HCT116 (cell line): ENCODE measurements at regions not wholly inside any gene's neighbourhood (a gene's known extent, or its start where the extent isn't known, plus 50 kb on each side); places are given as distances from the start of the nearest gene placed in this dataset.

Experiments used
- ATAC-seq: fragments of 200-7000 bp; cut with Tn5 transposase; 2 replicates; pipeline ENCODE4 v1.9.1; 2020; ENCODE audit warnings: mild to moderate bottlenecking, moderate library complexity
- BruUV-seq: library from RNA; stranded (reverse); fragments of 400-500 nt; replicated peaks from 2 replicates; lab custom pipeline; 2021; lab: Mats Ljungman, UMichigan
- CTCF ChIA-PET: fragments of 300-600 bp; sonication (Branson Sonifier 250); formaldehyde crosslinking; loops from one replicate; lab custom pipeline; 2021; ENCODE audit warnings: antibody characterized with exemption; lab: Charles Lee
- POLR2A ChIA-PET: fragments of 300-600, 350-600 bp; sonication (Branson Sonifier 250); formaldehyde crosslinking; loops from one replicate; lab custom pipeline; 2021; ENCODE audit warnings: antibody characterized with exemption; lab: Charles Lee
- RAD21 ChIA-PET, 2 experiments: fragments of 300-600 bp; sonication (Branson Sonifier 250); formaldehyde crosslinking; loops; one replicate each; lab custom pipeline; 2023; ENCODE audit warnings: low total read pairs in 2 of 2; ENCODE audit not compliant: uncharacterized antibody in 2 of 2, unreplicated experiment in 2 of 2, low non-redundant PET in 1 of 2; lab: Charles Lee
- DNase-seq: peaks from one replicate; pipeline ENCODE4 v3.0.0-alpha.2; 2010; ENCODE audit warnings: low read depth, low spot score
- H2AFZ ChIP-seq: fragments of 200-600 bp; shearing (Covaris generic), sonication (generic); 2 replicates; pipeline ENCODE4 v1.6.1; 2017; ENCODE audit warnings: low read depth, mixed run types, mixed read lengths, antibody characterized with exemption, low read length; ENCODE audit not compliant: poor library complexity, severe bottlenecking
- H3K27ac ChIP-seq: 2 replicates; pipeline ENCODE4 v1.5.1; 2012; ENCODE audit warnings: low read depth, low read length
- H3K27me3 ChIP-seq: fragments of 200-600 bp; sonication (generic); 2 replicates; pipeline ENCODE4 v1.6.1; 2016; ENCODE audit warnings: mixed run types, low read length, mixed read lengths; ENCODE audit not compliant: insufficient read depth
- H3K36me3 ChIP-seq, 2 experiments: fragments of 200-500 bp in 1 of 2; fragments of 200-600 bp in 1 of 2; sonication (Bioruptor generic) in 1 of 2; sonication (generic) in 1 of 2; 2 replicates each; pipeline versions ENCODE4 v1.5.1 to v1.6.1; 2014 to 2016; ENCODE audit warnings: low read length in 2 of 2, inconsistent platforms in 1 of 2, mixed read lengths in 1 of 2, mixed run types in 1 of 2; ENCODE audit not compliant: insufficient read depth in 2 of 2, control insufficient read depth in 1 of 2
- H3K4me1 ChIP-seq, 2 experiments: fragments of 200-600 bp in 1 of 2; sonication (generic) in 1 of 2; 2 replicates each; pipeline versions ENCODE4 v1.5.1 to v1.6.1; 2012 to 2017; ENCODE audit warnings: low read length in 2 of 2, inconsistent platforms in 1 of 2, mild to moderate bottlenecking in 1 of 2, mixed read lengths in 1 of 2, mixed run types in 1 of 2, moderate library complexity in 1 of 2; ENCODE audit not compliant: insufficient read depth in 2 of 2, control insufficient read depth in 1 of 2
- H3K4me2 ChIP-seq: fragments of 200-600 bp; sonication (generic); 2 replicates; pipeline ENCODE4 v1.6.1; 2017; ENCODE audit warnings: mixed run types, low read length, mixed read lengths
- H3K4me3 ChIP-seq, 2 experiments: fragments of 200-600 bp in 1 of 2; sonication (generic) in 1 of 2; replicated peaks in 1 of 2; 2 replicates each; pipeline ENCODE4 v1.5.1; 2011 to 2016; ENCODE audit warnings: low read length in 2 of 2, control low read depth in 1 of 2, low read depth in 1 of 2, mild to moderate bottlenecking in 1 of 2, mixed read lengths in 1 of 2, mixed run types in 1 of 2
- H3K79me2 ChIP-seq: fragments of 200-600 bp; sonication (generic); 2 replicates; pipeline ENCODE4 v1.6.1; 2017; ENCODE audit warnings: mild to moderate bottlenecking, mixed run types, low read length, moderate library complexity, mixed read lengths; ENCODE audit not compliant: insufficient read depth
- H3K9ac ChIP-seq: fragments of 200-600 bp; sonication (generic); 2 replicates; pipeline ENCODE4 v1.6.1; 2016; ENCODE audit warnings: low read length, mixed read lengths
- H3K9me2 ChIP-seq: fragments of 200-600 bp; sonication (generic), shearing (Covaris generic); 2 replicates; pipeline ENCODE4 v1.6.1; 2017; ENCODE audit warnings: mixed run types, mild to moderate bottlenecking, moderate library complexity; ENCODE audit not compliant: insufficient read depth
- H3K9me3 ChIP-seq, 2 experiments: fragments of 200-500 bp in 1 of 2; fragments of 200-600 bp in 1 of 2; sonication (Bioruptor generic) in 1 of 2; sonication (generic) in 1 of 2; 2 replicates each; pipeline ENCODE4 v1.6.1; 2014 to 2017; ENCODE audit warnings: low read length in 2 of 2, mixed read lengths in 2 of 2, inconsistent platforms in 1 of 2, low read depth in 1 of 2, mild to moderate bottlenecking in 1 of 2, mixed run types in 1 of 2, moderate library complexity in 1 of 2; ENCODE audit not compliant: control insufficient read depth in 1 of 2, insufficient read depth in 1 of 2
- H4K20me1 ChIP-seq: fragments of 200-600 bp; sonication (generic), shearing (Covaris generic); 2 replicates; pipeline ENCODE4 v1.6.1; 2017; ENCODE audit warnings: mixed run types, mild to moderate bottlenecking, moderate library complexity; ENCODE audit not compliant: insufficient read depth
- CBX3 ChIP-seq: IDR thresholded peaks from 2 replicates; pipeline ENCODE4 v1.6.1; 2012; ENCODE audit warnings: low read depth
- CTCF ChIP-seq, 3 experiments: fragments of 200-600 bp in 1 of 3; sonication (generic) in 1 of 3; IDR thresholded peaks in 2 of 3; conservative IDR thresholded peaks in 1 of 3; 2 replicates each; pipeline ENCODE4 v1.5.1; 2012 to 2017; ENCODE audit warnings: low read depth in 2 of 3, low read length in 2 of 3, antibody characterized with exemption in 1 of 3, borderline replicate concordance in 1 of 3, control low read depth in 1 of 3, mild to moderate bottlenecking in 1 of 3, mixed read lengths in 1 of 3, mixed run types in 1 of 3, moderate library complexity in 1 of 3; ENCODE audit not compliant: insufficient read depth in 1 of 3
- EGR1 ChIP-seq: IDR thresholded peaks from 2 replicates; pipeline ENCODE4 v1.6.1; 2012; ENCODE audit warnings: low read depth
- ELF1 ChIP-seq: IDR thresholded peaks from 2 replicates; pipeline ENCODE4 v1.6.1; 2012; ENCODE audit warnings: low read depth, borderline replicate concordance
- FOSL1 ChIP-seq: IDR thresholded peaks from 2 replicates; pipeline ENCODE4 v1.6.1; 2012; ENCODE audit warnings: low read depth
- POLR2AphosphoS5 ChIP-seq: IDR thresholded peaks from 2 replicates; pipeline ENCODE4 v1.6.1; 2011; ENCODE audit warnings: mild to moderate bottlenecking, low read depth, low read length, moderate library complexity
- REST ChIP-seq: IDR thresholded peaks from 2 replicates; pipeline ENCODE4 v1.6.1; 2012; ENCODE audit warnings: low read depth
- SIN3A ChIP-seq: IDR thresholded peaks from 2 replicates; pipeline ENCODE4 v1.6.1; 2012; ENCODE audit warnings: low read depth
- SRF ChIP-seq: IDR thresholded peaks from 2 replicates; pipeline ENCODE4 v1.6.1; 2012; ENCODE audit warnings: low read depth
- TCF7L2 ChIP-seq: IDR thresholded peaks from 2 replicates; pipeline ENCODE4 v1.7.0; 2011; ENCODE audit warnings: borderline replicate concordance, inconsistent platforms; ENCODE audit not compliant: insufficient read depth, insufficient read length; ENCODE audit errors: extremely low read depth
- intact Hi-C: fragments of 100-400 bp; cut with micrococcal nuclease; formaldehyde crosslinking; loops from 2 replicates; pipeline ENCODE4 v1.10.0; 2022

- no peak for ATAC-seq
- no TSS peak for BruUV-seq
- Histone ChIP-seq H3K9me2 (no peaks in the 10 kb centered on the region), H4K20me1 (no peaks in the 10 kb centered on the region), H3K27ac (no peak overlapping the region)
- no peak for TF ChIP-seq POLR2AphosphoS5
- TF ChIP-seq FOSL1, result no peak
- no peak for TF ChIP-seq REST
- TF ChIP-seq ELF1, result no peak
- TF ChIP-seq EGR1, result no peak
- TF ChIP-seq, all 23 proteins: peak for 0
- intact Hi-C loops, result no loop called here
- no peak overlapping the region for H3K9ac ChIP-seq
- H3K4me1 ChIP-seq, result no peaks in the 10 kb centered on the region
- H2AFZ ChIP-seq, result no peak overlapping the region
- ChIA-PET POLR2A (no interaction called here), CTCF (no interaction called here), RAD21 (no interaction called here)
- H3K4me3 ChIP-seq, result no peak overlapping the region
- H3K36me3 ChIP-seq, result no peaks in the 10 kb centered on the region
- no peak for DNase-seq
- no peak overlapping the region for H3K4me2 ChIP-seq
- H3K79me2 ChIP-seq, result no peaks in the 10 kb centered on the region
- H3K9me3 ChIP-seq, result no peaks in the 10 kb centered on the region
- H3K27me3 ChIP-seq, result no peaks in the 10 kb centered on the region
These were observed 136.8 kb downstream of the C4orf33 start for GRCh38 chr4:129232589-129233337.

GRCh38 chr4:129233691-129234090 lies 137.7 kb downstream of the C4orf33 start:
- H3K36me3 ChIP-seq, result no peaks in the 10 kb centered on the region
- no peaks in the 10 kb centered on the region for H3K27me3 ChIP-seq
- H3K27ac ChIP-seq, result no peak overlapping the region
- no peaks in the 10 kb centered on the region for H3K79me2 ChIP-seq
- BruUV-seq, result no TSS peak
- H3K9ac ChIP-seq, result no peak overlapping the region
- POLR2A ChIA-PET, result no interaction called here
- intact Hi-C loops, result no loop called here
- H3K9me2 ChIP-seq, result no peaks in the 10 kb centered on the region
- ATAC-seq (no peak), DNase-seq (no peak)
- CTCF ChIA-PET, result no interaction called here
- H2AFZ ChIP-seq, result no peak overlapping the region
- H3K4me2 ChIP-seq, result no peak overlapping the region
- no peaks in the 10 kb centered on the region for H3K9me3 ChIP-seq
- H4K20me1 ChIP-seq, result no peaks in the 10 kb centered on the region
- no peak overlapping the region for H3K4me3 ChIP-seq
- no peaks in the 10 kb centered on the region for H3K4me1 ChIP-seq
- RAD21 ChIA-PET, result interaction anchor here in 1 of 2 experiments (0.6 kb wide), 1 partner anchor 11 kb away, joined by 3 read pairs; no protein-coding TSS in a partner anchor
- TF ChIP-seq CTCF (IDR thresholded peaks at IDR 0.05 in 2 of 3, conservative IDR thresholded peaks at IDR 0.05 in 1 of 3; ENCODE audit: borderline replicate concordance in 1 of 3, insufficient read depth in 1 of 3, low read depth in 2 of 3, low read length in 2 of 3), result no peak
- TF ChIP-seq SRF, result no peak
- no peak for TF ChIP-seq CBX3
- TF ChIP-seq TCF7L2, result no peak
- no peak for TF ChIP-seq REST
- no peak for TF ChIP-seq SIN3A
